Heart left ventricle (tissue), 13 donors: ENCODE measurements at regions not wholly inside any gene's neighbourhood (a gene's known extent, or its start where the extent isn't known, plus 50 kb on each side); places are given as distances from the start of the nearest gene placed in this dataset.

ENCODE experiments used
- POLR2A ChIP-seq, 2 donors: fragments of 450-650 bp; IDR thresholded peaks; one replicate each; pipeline ENCODE4 v1.6.1; 2017; ENCODE audit warnings: antibody characterized with exemption in 2 of 2, mild to moderate bottlenecking in 2 of 2, moderate library complexity in 2 of 2
- TF ChIP-seq, protein P1 (sequence below), 12 donors: fragments of 200-600 bp; sonication (generic) in 4 of 12; IDR thresholded peaks; one replicate each; pipeline versions ENCODE4 v1.5.0 to v1.8.0; 2018 to 2022; ENCODE audit warnings: antibody characterized with exemption in 12 of 12, mild to moderate bottlenecking in 5 of 12
- donor health status: ischemic (EF 13 %, LVEDD 7.1; RV severe dilation, severe dysfunction).
- donor health status: DM: no; HTN: yes; CAD: no.
- donor health status: DM: no; HTN: no; CAD: no.
- donor health status: ischemic (EF 25% LVEDD 6.9; RV normal size, moderate dysfunction).
- donor health status: ischemic (EF 25% LVEDD 5.7; RV mildly dilated, moderate dysfunction).
- donor health status: ischemic (EF 35%, LVEDD 5.7; RV mildly dilated, moderate dysfunction).
- donor health status: nonischemic (EF 11% LVEDD 7.7; RV severe dilation, severe dysfunction).
- donor health status: DM: yes; HTN: yes; CAD: no.
- donor health status: PGD.
- donor health status: ischemic (EF 29% LVEDD 5.4; RV normal size, mild dysfunction).
- donor health status: nonischemic (EF 23%, LVEDD 6.1; RV moderate dilation, normal function).

DNA sequence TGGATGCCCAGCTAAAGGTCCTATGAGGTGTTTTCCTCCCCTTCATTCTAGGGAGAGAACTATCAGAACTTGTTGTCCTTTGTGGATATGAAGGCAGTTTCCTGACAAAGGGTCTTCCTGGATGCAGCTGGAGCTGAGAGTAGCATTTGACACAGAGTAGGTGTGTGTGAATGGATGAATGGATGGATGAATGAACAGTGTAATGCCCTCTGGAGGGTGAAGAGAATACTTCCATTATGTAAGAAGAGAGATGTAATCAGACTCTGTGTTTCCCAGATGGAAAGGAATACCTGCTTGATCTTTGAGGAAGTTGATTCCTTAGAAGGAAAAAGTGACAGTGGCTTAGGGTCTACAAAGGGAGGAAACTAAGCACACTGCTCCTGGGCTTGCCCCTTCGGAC, 55.4 kb upstream of the AADAT start:
- TF ChIP-seq, protein P1, sequence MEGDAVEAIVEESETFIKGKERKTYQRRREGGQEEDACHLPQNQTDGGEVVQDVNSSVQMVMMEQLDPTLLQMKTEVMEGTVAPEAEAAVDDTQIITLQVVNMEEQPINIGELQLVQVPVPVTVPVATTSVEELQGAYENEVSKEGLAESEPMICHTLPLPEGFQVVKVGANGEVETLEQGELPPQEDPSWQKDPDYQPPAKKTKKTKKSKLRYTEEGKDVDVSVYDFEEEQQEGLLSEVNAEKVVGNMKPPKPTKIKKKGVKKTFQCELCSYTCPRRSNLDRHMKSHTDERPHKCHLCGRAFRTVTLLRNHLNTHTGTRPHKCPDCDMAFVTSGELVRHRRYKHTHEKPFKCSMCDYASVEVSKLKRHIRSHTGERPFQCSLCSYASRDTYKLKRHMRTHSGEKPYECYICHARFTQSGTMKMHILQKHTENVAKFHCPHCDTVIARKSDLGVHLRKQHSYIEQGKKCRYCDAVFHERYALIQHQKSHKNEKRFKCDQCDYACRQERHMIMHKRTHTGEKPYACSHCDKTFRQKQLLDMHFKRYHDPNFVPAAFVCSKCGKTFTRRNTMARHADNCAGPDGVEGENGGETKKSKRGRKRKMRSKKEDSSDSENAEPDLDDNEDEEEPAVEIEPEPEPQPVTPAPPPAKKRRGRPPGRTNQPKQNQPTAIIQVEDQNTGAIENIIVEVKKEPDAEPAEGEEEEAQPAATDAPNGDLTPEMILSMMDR (IDR thresholded peaks at IDR 0.05): no peak
- no peak for TF ChIP-seq POLR2A (IDR thresholded peaks at IDR 0.05)
